Spleen (tissue), 7 donors: ENCODE measurements at regions not wholly inside any gene's neighbourhood (a gene's known extent, or its start where the extent isn't known, plus 50 kb on each side); places are given as distances from the start of the nearest gene placed in this dataset.

Experiments
- CTCF ChIP-seq, 11 experiments: fragments of 200-600 bp in 7 of 11; fragments of 450-650 bp in 4 of 11; sonication (generic) in 4 of 11; IDR thresholded peaks in 8 of 11; conservative IDR thresholded peaks in 3 of 11; 1 replicate in 7 of 11; 2 replicates in 4 of 11; pipeline versions ENCODE4 v1.4.0 to v1.8.0; 2016 to 2021; ENCODE audit warnings: antibody characterized with exemption in 11 of 11, inconsistent platforms in 4 of 11, mild to moderate bottlenecking in 1 of 11
- POLR2A ChIP-seq, 3 donors: fragments of 450-650 bp; IDR thresholded peaks; one replicate each; pipeline ENCODE4 v1.5.1; 2017; ENCODE audit warnings: antibody characterized with exemption in 3 of 3, mild to moderate bottlenecking in 1 of 3
- donor health status: DM: no; HTN: no; CAD: no; lungs with moderate emphysema.
- donor health status: DM: no; HTN: no; CAD: no.
- donor health status: DM: no; HTN: no; CAD: no.

- TF ChIP-seq CTCF (IDR thresholded peaks at IDR 0.05 in 8 of 11, conservative IDR thresholded peaks at IDR 0.05 in 3 of 11) (no peak), POLR2A (IDR thresholded peaks at IDR 0.05) (no peak)
These were observed 365.7 kb upstream of the TNP1 start for GRCh38 chr2:217225596-217225995.
